CD4-positive, alpha-beta memory T cell (primary cell): ENCODE measurements at regions not wholly inside any gene's neighbourhood (a gene's known extent, or its start where the extent isn't known, plus 50 kb on each side); places are given as distances from the start of the nearest gene placed in this dataset.
"Not testable (repeated sequence)": the region's sequence is repeated elsewhere in the genome, so short reads cannot be mapped to it uniquely, and the experiment has no call there.

Experiments used
- CTCF ChIA-PET: fragments of 350-600 bp; sonication (Branson Sonifier 250); formaldehyde crosslinking; loops from one replicate; lab custom pipeline; 2021; ENCODE audit warnings: inconsistent platforms; ENCODE audit not compliant: partially characterized antibody; lab: Charles Lee
- POLR2A ChIA-PET: fragments of 350-600 bp; sonication (Branson Sonifier 250); formaldehyde crosslinking; loops from one replicate; lab custom pipeline; 2021; ENCODE audit not compliant: partially characterized antibody; lab: Charles Lee
- DNase-seq, 5 donors: peaks; one replicate each; pipeline versions ENCODE4 v3.0.0 to v3.0.0-alpha.2; 2020 to 2022; ENCODE audit warnings: mixed read lengths in 1 of 5
- H3K27ac ChIP-seq: one replicate; pipeline ENCODE4 v1.7.0; 2013; ENCODE audit warnings: low read depth, low read length
- H3K27me3 ChIP-seq: 2 replicates; pipeline ENCODE4 v1.7.0; 2013; ENCODE audit warnings: mild to moderate bottlenecking, low read length, moderate library complexity; ENCODE audit not compliant: insufficient read depth
- H3K36me3 ChIP-seq: 2 replicates; pipeline ENCODE4 v1.7.0; 2013; ENCODE audit warnings: mild to moderate bottlenecking, low read length, moderate library complexity; ENCODE audit not compliant: insufficient read depth
- H3K4me1 ChIP-seq: 2 replicates; pipeline ENCODE4 v1.7.0; 2013; ENCODE audit warnings: mild to moderate bottlenecking, low read length, moderate library complexity; ENCODE audit not compliant: insufficient read depth
- H3K4me3 ChIP-seq, 2 donors: one replicate each; pipeline ENCODE4 v1.7.0; 2013; ENCODE audit warnings: low read length in 2 of 2, mild to moderate bottlenecking in 1 of 2
- H3K9me3 ChIP-seq, 2 donors: one replicate each; pipeline ENCODE4 v1.7.0; 2013; ENCODE audit warnings: low read length in 2 of 2, control low read depth in 1 of 2; ENCODE audit not compliant: control insufficient read depth in 1 of 2
- H3K27ac Mint-ChIP-seq, 7 donors: one replicate each; pipeline ENCODE4 v1.8.0; 2020 to 2021; ENCODE audit warnings: mixed read lengths in 7 of 7, mild to moderate bottlenecking in 6 of 7, inconsistent platforms in 3 of 7, moderate library complexity in 3 of 7
- H3K27me3 Mint-ChIP-seq, 2 donors: one replicate each; pipeline ENCODE4 v1.8.0; 2020 to 2021; ENCODE audit warnings: mixed read lengths in 2 of 2
- H3K36me3 Mint-ChIP-seq, 2 donors: one replicate each; pipeline ENCODE4 v1.8.0; 2020 to 2021; ENCODE audit warnings: mixed read lengths in 2 of 2, inconsistent platforms in 1 of 2, mild to moderate bottlenecking in 1 of 2
- H3K4me1 Mint-ChIP-seq, 4 donors: one replicate each; pipeline ENCODE4 v1.8.0; 2020 to 2021; ENCODE audit warnings: mixed read lengths in 4 of 4, mild to moderate bottlenecking in 1 of 4
- H3K4me3 Mint-ChIP-seq, 8 donors: one replicate each; pipeline ENCODE4 v1.8.0; 2020 to 2021; ENCODE audit warnings: mixed read lengths in 8 of 8, mild to moderate bottlenecking in 7 of 8, moderate library complexity in 6 of 8, inconsistent platforms in 3 of 8
- H3K9me3 Mint-ChIP-seq, 8 donors: one replicate each; pipeline ENCODE4 v1.8.0; 2020 to 2021; ENCODE audit warnings: mixed read lengths in 8 of 8, mild to moderate bottlenecking in 5 of 8, inconsistent platforms in 3 of 8, moderate library complexity in 1 of 8
- intact Hi-C: fragments of 100-400 bp; cut with micrococcal nuclease; formaldehyde crosslinking; loops from one replicate; pipeline ENCODE4 v1.15.1; 2023

DNA sequence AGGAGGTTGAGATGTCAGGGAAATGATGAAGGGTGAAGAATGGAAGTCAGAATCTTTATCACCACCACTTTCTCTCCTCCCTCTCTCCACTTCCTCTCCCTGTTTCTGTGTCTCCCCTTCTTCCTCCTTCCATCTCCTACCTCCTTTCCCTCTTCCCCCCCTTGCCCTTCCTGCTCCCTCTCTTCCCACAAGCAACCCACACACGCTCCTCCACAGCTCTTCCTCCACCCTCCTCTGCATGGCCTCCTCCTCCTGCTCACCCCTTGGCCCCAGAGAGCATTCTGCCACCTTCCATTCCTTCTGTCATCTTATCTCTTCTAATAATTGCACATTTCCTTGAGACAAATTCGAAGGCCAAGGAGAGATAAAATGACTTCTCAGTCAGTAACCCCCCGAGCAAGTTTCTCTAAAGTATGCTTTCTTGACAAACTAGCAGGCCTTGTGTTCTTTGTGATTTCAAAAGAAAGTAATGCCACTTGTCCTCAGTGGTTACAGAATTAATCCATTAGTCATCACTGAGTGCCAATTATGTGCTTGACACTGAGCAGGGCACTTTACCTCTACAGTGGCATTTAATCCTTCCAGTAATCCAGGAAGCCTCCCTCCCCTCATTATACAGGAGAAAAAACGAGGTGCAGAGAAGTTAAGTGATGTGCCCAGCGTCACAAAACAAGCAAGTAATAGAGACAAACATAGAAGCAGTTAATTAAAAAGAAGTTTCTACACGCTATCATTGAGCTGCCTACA is 72.3 kb upstream of the CCL1 start:
- H3K4me3 Mint-ChIP-seq: no peak overlapping the region
- Histone ChIP-seq H3K27ac (no peak overlapping the region), H3K36me3 (no peaks in the 10 kb centered on the region), H3K4me3 (no peak overlapping the region), H3K27me3 (no peaks in the 10 kb centered on the region), H3K9me3 (no peaks in the 10 kb centered on the region), H3K4me1 (no peaks in the 10 kb centered on the region)
- DNase-seq: no peak
- CTCF ChIA-PET: interaction anchor here (1.4 kb wide), 1 partner anchor 13 kb away, joined by 4 read pairs; no protein-coding TSS in a partner anchor
- H3K27ac Mint-ChIP-seq: no peak overlapping the region
- peaks cover 0 to 2% (median 0%) of the 10 kb centered on the region in 8 donors for H3K9me3 Mint-ChIP-seq
- no peaks in the 10 kb centered on the region for H3K36me3 Mint-ChIP-seq
- H3K4me1 Mint-ChIP-seq: no peaks in the 10 kb centered on the region
- H3K27me3 Mint-ChIP-seq: peaks cover 4 to 10% of the 10 kb centered on the region in 2 donors
- POLR2A ChIA-PET: no interaction called here
- intact Hi-C loops: no loop called here

DNA sequence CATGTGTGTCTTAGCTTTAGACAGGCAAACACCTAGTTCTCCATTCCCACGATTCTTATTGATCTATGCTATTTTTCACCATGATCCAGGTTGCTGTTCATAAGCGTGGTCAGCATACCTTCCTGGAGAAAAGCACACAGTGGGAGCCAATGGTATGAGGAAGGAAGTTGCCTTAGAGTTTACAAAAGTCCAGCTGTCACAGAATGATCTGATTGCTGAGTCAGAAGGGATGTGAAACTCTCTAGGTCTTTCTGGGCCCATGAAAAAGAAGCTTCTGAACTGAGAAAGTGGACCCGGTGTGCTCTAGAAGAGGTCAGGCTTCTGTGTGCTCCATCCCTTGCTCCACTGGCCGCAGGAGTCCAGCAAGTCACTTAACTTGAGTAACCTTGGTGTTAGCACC is 71.0 kb upstream of the CCL1 start:
- Mint-ChIP-seq H3K9me3 (peaks cover 0 to 2% (median 0%) of the 10 kb centered on the region in 8 donors), H3K27ac (no peak overlapping the region), H3K27me3 (peaks cover 9 to 18% of the 10 kb centered on the region in 2 donors), H3K36me3 (no peaks in the 10 kb centered on the region), H3K4me1 (no peaks in the 10 kb centered on the region), H3K4me3 (no peak overlapping the region)
- no peaks in the 10 kb centered on the region for H3K36me3 ChIP-seq
- no peaks in the 10 kb centered on the region for H3K4me1 ChIP-seq
- H3K4me3 ChIP-seq: no peak overlapping the region
- ChIA-PET CTCF (interaction anchor here (1.3 kb wide), 1 partner anchor 16 kb away, joined by 3 read pairs; no protein-coding TSS in a partner anchor), POLR2A (no interaction called here)
- no peaks in the 10 kb centered on the region for H3K9me3 ChIP-seq
- no peak for DNase-seq
- intact Hi-C loops: no loop called here
- H3K27ac ChIP-seq: no peak overlapping the region
- no peaks in the 10 kb centered on the region for H3K27me3 ChIP-seq

DNA sequence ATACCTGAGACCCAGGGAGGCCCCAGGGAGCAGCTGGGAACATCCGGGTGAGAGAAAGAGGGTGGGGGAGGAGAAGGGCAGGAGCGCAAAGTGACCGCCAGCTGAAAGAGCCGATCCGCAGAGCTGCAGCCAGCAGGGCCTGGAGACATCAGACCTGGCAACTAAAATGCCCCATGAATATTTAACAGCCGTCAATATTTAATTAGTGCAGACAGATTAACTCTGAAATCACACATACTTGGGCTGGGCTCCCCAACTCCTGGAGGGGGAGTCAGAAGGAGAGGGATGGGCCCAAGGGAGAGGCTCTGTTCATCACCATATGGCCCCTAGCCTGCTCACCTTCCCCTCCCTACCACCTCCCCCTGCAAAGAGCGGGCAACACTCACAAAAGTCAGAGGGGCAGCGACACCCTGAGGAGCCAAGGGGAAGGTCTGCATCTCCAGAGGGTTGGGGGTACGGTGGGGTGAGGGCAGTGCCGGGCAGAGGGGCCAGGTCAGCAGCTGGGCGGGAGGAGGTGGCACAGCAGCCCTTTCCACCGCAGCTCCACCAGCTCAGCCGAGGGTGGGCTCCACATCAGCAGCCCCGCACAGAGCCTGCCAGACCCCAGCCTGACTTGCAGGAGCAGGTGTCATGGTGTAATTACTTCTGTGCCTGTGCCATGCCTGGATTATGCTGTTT is 61.9 kb upstream of the CCL1 start:
- no peaks in the 10 kb centered on the region for H3K36me3 ChIP-seq
- no peak overlapping the region for H3K27ac Mint-ChIP-seq
- H3K27me3 Mint-ChIP-seq: peaks cover 29 to 54% of the 10 kb centered on the region in 2 donors
- peaks cover 0 to 9% (median 3%) of the 10 kb centered on the region in 4 donors for H3K4me1 Mint-ChIP-seq
- H3K9me3 ChIP-seq: no peaks in the 10 kb centered on the region
- no peak for DNase-seq
- intact Hi-C loops: no loop called here
- H3K36me3 Mint-ChIP-seq: no peaks in the 10 kb centered on the region
- no peak overlapping the region for H3K4me3 Mint-ChIP-seq
- no peaks in the 10 kb centered on the region for H3K27me3 ChIP-seq
- ChIA-PET CTCF (no interaction called here), POLR2A (no interaction called here)
- H3K9me3 Mint-ChIP-seq: no peaks in the 10 kb centered on the region
- H3K4me1 ChIP-seq: no peaks in the 10 kb centered on the region
- H3K27ac ChIP-seq: no peak overlapping the region
- no peak overlapping the region for H3K4me3 ChIP-seq

DNA sequence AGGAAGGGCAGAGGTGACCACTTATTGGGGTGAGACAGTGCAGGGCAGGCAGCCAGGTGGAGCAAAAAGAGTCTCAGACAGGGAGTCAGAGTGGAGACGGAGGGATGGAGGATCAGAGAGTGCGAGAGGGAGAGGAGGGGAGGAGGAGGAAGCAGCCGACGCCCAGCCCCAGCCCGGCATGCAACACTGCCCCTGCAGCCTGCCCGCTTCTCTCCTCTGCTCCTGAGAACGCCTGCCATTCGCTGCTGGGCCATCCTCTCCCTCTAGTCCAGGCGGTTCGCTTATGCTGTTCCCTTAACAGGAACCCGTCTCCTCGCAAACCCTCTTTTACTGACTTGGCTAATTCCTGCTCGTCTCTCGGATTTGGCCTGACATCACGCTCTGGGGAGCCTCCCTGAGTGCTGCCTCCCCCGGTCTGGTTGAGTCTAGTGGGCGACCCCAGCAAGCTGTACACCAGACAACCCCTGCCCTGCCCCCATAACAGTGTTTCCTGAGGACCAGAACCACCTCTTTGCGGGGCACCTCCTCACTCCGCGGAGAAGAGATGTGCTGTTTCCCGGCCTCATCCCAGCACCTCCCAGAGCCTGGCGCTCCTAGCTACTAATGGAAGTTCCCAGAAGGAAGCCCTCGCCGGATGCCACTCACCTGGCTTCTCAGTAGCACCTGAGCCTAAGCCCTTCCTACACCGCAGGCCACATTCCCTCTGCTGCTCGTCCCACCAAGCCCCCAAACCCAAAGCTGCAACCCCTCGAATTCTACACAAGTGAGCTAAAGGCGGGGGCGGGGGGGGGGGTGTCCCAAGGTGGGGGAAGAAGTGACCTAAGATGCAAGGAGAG is 61.2 kb upstream of the CCL1 start:
- Histone ChIP-seq H3K4me3 (no peak overlapping the region), H3K36me3 (no peaks in the 10 kb centered on the region), H3K9me3 (no peaks in the 10 kb centered on the region), H3K27me3 (no peaks in the 10 kb centered on the region), H3K27ac (no peak overlapping the region), H3K4me1 (no peaks in the 10 kb centered on the region)
- Mint-ChIP-seq H3K27me3 (peaks cover 26 to 51% of the 10 kb centered on the region in 2 donors), H3K4me3 (peak overlapping the region in 3 of 8 donors; percentile 52 to 68 (median 60)), H3K4me1 (peaks cover 0 to 9% (median 3%) of the 10 kb centered on the region in 4 donors), H3K9me3 (no peaks in the 10 kb centered on the region), H3K36me3 (no peaks in the 10 kb centered on the region), H3K27ac (no peak overlapping the region)
- DNase-seq: no peak
- intact Hi-C loops: no loop called here
- ChIA-PET POLR2A (no interaction called here), CTCF (no interaction called here)

DNA sequence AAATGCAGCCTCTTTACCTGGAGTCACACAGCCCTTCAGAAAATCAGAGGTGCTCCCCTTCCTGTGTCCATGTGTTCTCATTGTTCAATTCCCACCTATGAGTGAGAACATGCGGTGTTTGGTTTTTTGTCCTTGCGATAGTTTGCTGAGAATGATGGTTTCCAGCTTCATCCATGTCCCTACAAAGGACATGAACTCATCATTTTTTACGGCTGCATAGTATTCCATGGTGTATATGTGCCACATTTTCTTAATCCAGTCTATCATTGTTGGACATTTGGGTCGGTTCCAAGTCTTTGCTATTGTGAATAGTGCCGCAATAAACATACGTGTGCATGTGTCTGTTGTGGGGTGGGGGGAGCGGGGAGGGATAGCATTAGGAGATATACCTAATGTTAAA is 60.3 kb upstream of the CCL1 start:
- H3K9me3 Mint-ChIP-seq, H3K27ac Mint-ChIP-seq, DNase-seq, H3K27ac ChIP-seq, H3K36me3 Mint-ChIP-seq, intact Hi-C loops, H3K4me3 Mint-ChIP-seq, H3K4me3 ChIP-seq, H3K9me3 ChIP-seq, H3K4me1 Mint-ChIP-seq, H3K4me1 ChIP-seq, H3K36me3 ChIP-seq, H3K27me3 ChIP-seq, POLR2A ChIA-PET: not testable (repeated sequence)
- H3K27me3 Mint-ChIP-seq: peaks cover 26 to 48% of the 10 kb centered on the region in 2 donors
- CTCF ChIA-PET: interaction anchor here (1.1 to 2.0 kb wide), 3 partner anchors 13 to 15 kb away, joined by 3 to 4 read pairs (median 3); no protein-coding TSS in a partner anchor

DNA sequence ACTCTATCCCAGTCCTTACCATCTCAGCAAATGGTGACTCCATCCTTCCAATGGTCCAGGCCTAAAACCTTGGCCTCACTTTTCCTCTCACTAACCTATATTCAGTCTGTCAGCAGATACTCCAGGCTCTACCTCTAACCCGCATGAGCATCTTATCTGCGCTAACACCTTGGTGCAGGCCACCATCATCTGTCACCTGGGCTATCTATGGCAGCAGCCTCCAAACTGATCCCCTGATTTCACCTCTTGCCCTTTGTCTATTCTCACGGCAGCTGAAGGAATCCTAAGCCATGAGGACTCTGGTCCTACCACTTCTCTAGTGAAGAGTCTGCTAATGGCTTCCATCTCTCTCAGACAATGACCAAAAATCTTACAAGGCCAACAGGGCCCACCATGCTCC is 57.9 kb upstream of the CCL1 start:
- peaks cover 19 to 47% of the 10 kb centered on the region in 2 donors for H3K27me3 Mint-ChIP-seq

More for the DNA sequence above, 57.9 kb upstream of the CCL1 start:
- Histone ChIP-seq H3K36me3 (no peaks in the 10 kb centered on the region), H3K27me3 (no peaks in the 10 kb centered on the region), H3K9me3 (no peaks in the 10 kb centered on the region), H3K4me3 (no peak overlapping the region), H3K27ac (no peak overlapping the region), H3K4me1 (no peaks in the 10 kb centered on the region)
- H3K4me3 Mint-ChIP-seq: no peak overlapping the region
- H3K36me3 Mint-ChIP-seq: no peaks in the 10 kb centered on the region
- intact Hi-C loops: loop anchor here (1.0 kb wide), 4 partner anchors 217 to 1326 kb away; partner anchors contain the start of gene RAD51D
- ChIA-PET CTCF (interaction anchor here (1.4 to 7.0 kb wide), 4 partner anchors 10 to 699 kb away, joined by 3 to 53 read pairs (median 12); partner anchors contain the start of genes FNDC8 and RAD51D), POLR2A (interaction anchor here (1.6 kb wide), 1 partner anchor 698 kb away, joined by 4 read pairs; no protein-coding TSS in a partner anchor)
- no peak overlapping the region for H3K27ac Mint-ChIP-seq
- H3K4me1 Mint-ChIP-seq: peaks cover 0 to 9% (median 3%) of the 10 kb centered on the region in 4 donors
- no peaks in the 10 kb centered on the region for H3K9me3 Mint-ChIP-seq
- no peak for DNase-seq
